ENCODE measurements at regions not wholly inside any gene's neighbourhood (a gene's known extent, or its start where the extent isn't known, plus 50 kb on each side); places are given as distances from the start of the nearest gene placed in this dataset.

GRCh38 chr2:187168720-187169713, 279.0 kb downstream of the CALCRL start:
- TF ChIP-seq, protein P1, sequence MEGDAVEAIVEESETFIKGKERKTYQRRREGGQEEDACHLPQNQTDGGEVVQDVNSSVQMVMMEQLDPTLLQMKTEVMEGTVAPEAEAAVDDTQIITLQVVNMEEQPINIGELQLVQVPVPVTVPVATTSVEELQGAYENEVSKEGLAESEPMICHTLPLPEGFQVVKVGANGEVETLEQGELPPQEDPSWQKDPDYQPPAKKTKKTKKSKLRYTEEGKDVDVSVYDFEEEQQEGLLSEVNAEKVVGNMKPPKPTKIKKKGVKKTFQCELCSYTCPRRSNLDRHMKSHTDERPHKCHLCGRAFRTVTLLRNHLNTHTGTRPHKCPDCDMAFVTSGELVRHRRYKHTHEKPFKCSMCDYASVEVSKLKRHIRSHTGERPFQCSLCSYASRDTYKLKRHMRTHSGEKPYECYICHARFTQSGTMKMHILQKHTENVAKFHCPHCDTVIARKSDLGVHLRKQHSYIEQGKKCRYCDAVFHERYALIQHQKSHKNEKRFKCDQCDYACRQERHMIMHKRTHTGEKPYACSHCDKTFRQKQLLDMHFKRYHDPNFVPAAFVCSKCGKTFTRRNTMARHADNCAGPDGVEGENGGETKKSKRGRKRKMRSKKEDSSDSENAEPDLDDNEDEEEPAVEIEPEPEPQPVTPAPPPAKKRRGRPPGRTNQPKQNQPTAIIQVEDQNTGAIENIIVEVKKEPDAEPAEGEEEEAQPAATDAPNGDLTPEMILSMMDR (IDR thresholded peaks at IDR 0.05), result no peak
- no peak for TF ChIP-seq POLR2A (IDR thresholded peaks at IDR 0.05)
- no peak for TF ChIP-seq POLR2AphosphoS5 (IDR thresholded peaks at IDR 0.05)
- TF ChIP-seq EP300 (IDR thresholded peaks at IDR 0.05), result no peak
